ENCODE measurements at regions not wholly inside any gene's neighbourhood (a gene's known extent, or its start where the extent isn't known, plus 50 kb on each side); places are given as distances from the start of the nearest gene placed in this dataset.

GRCh38 chr1:70717656-70718055 is 306.6 kb downstream of the CTH start (continued):
- TF ChIP-seq, protein P1, sequence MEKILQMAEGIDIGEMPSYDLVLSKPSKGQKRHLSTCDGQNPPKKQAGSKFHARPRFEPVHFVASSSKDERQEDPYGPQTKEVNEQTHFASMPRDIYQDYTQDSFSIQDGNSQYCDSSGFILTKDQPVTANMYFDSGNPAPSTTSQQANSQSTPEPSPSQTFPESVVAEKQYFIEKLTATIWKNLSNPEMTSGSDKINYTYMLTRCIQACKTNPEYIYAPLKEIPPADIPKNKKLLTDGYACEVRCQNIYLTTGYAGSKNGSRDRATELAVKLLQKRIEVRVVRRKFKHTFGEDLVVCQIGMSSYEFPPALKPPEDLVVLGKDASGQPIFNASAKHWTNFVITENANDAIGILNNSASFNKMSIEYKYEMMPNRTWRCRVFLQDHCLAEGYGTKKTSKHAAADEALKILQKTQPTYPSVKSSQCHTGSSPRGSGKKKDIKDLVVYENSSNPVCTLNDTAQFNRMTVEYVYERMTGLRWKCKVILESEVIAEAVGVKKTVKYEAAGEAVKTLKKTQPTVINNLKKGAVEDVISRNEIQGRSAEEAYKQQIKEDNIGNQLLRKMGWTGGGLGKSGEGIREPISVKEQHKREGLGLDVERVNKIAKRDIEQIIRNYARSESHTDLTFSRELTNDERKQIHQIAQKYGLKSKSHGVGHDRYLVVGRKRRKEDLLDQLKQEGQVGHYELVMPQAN (conservative IDR thresholded peaks at IDR 0.05), result no peak

- no peak overlapping the region for H3K4me2 ChIP-seq (ENCODE audit: control insufficient read depth, insufficient read depth)
- FAIRE-seq (no peak), ATAC-seq (no peak), DNase-seq (ENCODE audit: low read depth, low spot score) (no peak)
- ChIA-PET RAD21 (ENCODE audit: unreplicated experiment) (interaction anchor here (0.6 kb wide), 1 partner anchor 371 kb away, joined by 4 read pairs; no protein-coding TSS in a partner anchor), POLR2A (no interaction called here), SMC1A (ENCODE audit: uncharacterized antibody, unreplicated experiment) (interaction anchor here (0.9 kb wide), 1 partner anchor 147 kb away, joined by 3 read pairs; no protein-coding TSS in a partner anchor), CTCF (no interaction called here)
- no peak overlapping the region for H3K27ac ChIP-seq (ENCODE audit: control insufficient read depth, insufficient read depth)
- 0% methylated on average over 2 of the region's 2 CpGs for WGBS (ENCODE audit: insufficient coverage, insufficient replicate concordance, low lambda C conversion rate, missing lambda C conversion rate)
- no peaks in the 10 kb centered on the region for H3K4me1 ChIP-seq (ENCODE audit: control insufficient read depth, insufficient read depth, low read length)
- no peak overlapping the region for H3K9ac ChIP-seq (ENCODE audit: control insufficient read depth, insufficient read depth, low read length)
- BruUV-seq (replicated peaks), result no TSS peak
- H3K9me3 ChIP-seq (replicated peaks; ENCODE audit: control insufficient read depth, insufficient read depth, low read length), result no peaks in the 10 kb centered on the region
- no peaks in the 10 kb centered on the region for H4K20me1 ChIP-seq (ENCODE audit: control insufficient read depth, insufficient read depth)
- intact Hi-C loops (cut with micrococcal nuclease; ENCODE audit: unreplicated experiment) (no loop called here), in situ Hi-C loops (cut with MboI) (no loop called here)
- H3K36me3 ChIP-seq (ENCODE audit: control insufficient read depth in 2 of 2, insufficient read depth in 2 of 2, low read length in 1 of 2), result no peaks in the 10 kb centered on the region
- no peak overlapping the region for H2AFZ ChIP-seq (ENCODE audit: control insufficient read depth, low read depth, low read length)
- no peak for TF ChIP-seq CTCF (IDR thresholded peaks at IDR 0.05 in 2 of 3, conservative IDR thresholded peaks at IDR 0.05 in 1 of 3; ENCODE audit: control insufficient read depth in 2 of 3, extremely low read depth in 1 of 3, insufficient read depth in 1 of 3, low read depth in 3 of 3, low read length in 3 of 3)
- TF ChIP-seq EGR1 (IDR thresholded peaks at IDR 0.05; ENCODE audit: borderline replicate concordance in 1 of 2, low read depth in 2 of 2, low read length in 2 of 2), result no peak
- TF ChIP-seq ASH2L (IDR thresholded peaks at IDR 0.05; ENCODE audit: borderline replicate concordance, low read depth), result no peak
- TF ChIP-seq, protein P2, sequence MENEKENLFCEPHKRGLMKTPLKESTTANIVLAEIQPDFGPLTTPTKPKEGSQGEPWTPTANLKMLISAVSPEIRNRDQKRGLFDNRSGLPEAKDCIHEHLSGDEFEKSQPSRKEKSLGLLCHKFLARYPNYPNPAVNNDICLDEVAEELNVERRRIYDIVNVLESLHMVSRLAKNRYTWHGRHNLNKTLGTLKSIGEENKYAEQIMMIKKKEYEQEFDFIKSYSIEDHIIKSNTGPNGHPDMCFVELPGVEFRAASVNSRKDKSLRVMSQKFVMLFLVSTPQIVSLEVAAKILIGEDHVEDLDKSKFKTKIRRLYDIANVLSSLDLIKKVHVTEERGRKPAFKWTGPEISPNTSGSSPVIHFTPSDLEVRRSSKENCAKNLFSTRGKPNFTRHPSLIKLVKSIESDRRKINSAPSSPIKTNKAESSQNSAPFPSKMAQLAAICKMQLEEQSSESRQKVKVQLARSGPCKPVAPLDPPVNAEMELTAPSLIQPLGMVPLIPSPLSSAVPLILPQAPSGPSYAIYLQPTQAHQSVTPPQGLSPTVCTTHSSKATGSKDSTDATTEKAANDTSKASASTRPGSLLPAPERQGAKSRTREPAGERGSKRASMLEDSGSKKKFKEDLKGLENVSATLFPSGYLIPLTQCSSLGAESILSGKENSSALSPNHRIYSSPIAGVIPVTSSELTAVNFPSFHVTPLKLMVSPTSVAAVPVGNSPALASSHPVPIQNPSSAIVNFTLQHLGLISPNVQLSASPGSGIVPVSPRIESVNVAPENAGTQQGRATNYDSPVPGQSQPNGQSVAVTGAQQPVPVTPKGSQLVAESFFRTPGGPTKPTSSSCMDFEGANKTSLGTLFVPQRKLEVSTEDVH (IDR thresholded peaks at IDR 0.05; ENCODE audit: low read depth, partially characterized antibody), result no peak
- no peak for TF ChIP-seq RAD51 (IDR thresholded peaks at IDR 0.05)
- TF ChIP-seq EZH2 (IDR thresholded peaks at IDR 0.05; ENCODE audit: borderline replicate concordance, control insufficient read depth, low read depth, low read length), result no peak
- no peak for TF ChIP-seq STAT3 (IDR thresholded peaks at IDR 0.05; ENCODE audit: low read depth, low read length)
- H3K27me3 ChIP-seq (replicated peaks in 1 of 2; ENCODE audit: control insufficient read depth in 2 of 2, insufficient read depth in 2 of 2, low read length in 1 of 2), result no peaks in the 10 kb centered on the region
- H3K79me2 ChIP-seq (ENCODE audit: control insufficient read depth, insufficient read depth, low read length), result no peaks in the 10 kb centered on the region
- H3K4me3 ChIP-seq, result no peak overlapping the region
These were observed 307.1 kb downstream of the CTH start for GRCh38 chr1:70718086-70718630.

All from GM12878 (cell line).